ENCODE measurements at regions not wholly inside any gene's neighbourhood (a gene's known extent, or its start where the extent isn't known, plus 50 kb on each side); places are given as distances from the start of the nearest gene placed in this dataset.

- TF ChIP-seq ZBTB33 (IDR thresholded peaks at IDR 0.05): no peak
- TF ChIP-seq MLLT1 (IDR thresholded peaks at IDR 0.05): no peak
- TF ChIP-seq GATAD2B (conservative IDR thresholded peaks at IDR 0.05; ENCODE audit: low read depth): no peak
- TF ChIP-seq ZNF217 (IDR thresholded peaks at IDR 0.05): no peak
- TF ChIP-seq CBX5 (IDR thresholded peaks at IDR 0.05; ENCODE audit: low read depth): no peak
- no peak for TF ChIP-seq SMARCA5 (IDR thresholded peaks at IDR 0.05)
Measured at GRCh38 chr21:39094847-39095579, 88.2 kb downstream of the PSMG1 start (continued).

- BruUV-seq (replicated peaks): no TSS peak
Measured at GRCh38 chr21:39094087-39094780, 89.0 kb downstream of the PSMG1 start.

More at GRCh38 chr21:39094087-39094780, 89.0 kb downstream of the PSMG1 start:
- Histone ChIP-seq H2AFZ (ENCODE audit: control insufficient read depth, low read depth, low read length) (no peak overlapping the region), H3K27ac (ENCODE audit: control insufficient read depth, insufficient read depth) (no peak overlapping the region), H3K9ac (ENCODE audit: control insufficient read depth, insufficient read depth, low read length) (no peak overlapping the region), H3K36me3 (ENCODE audit: control insufficient read depth in 2 of 2, insufficient read depth in 2 of 2, low read length in 1 of 2) (no peaks in the 10 kb centered on the region), H3K9me3 (replicated peaks; ENCODE audit: control insufficient read depth, insufficient read depth, low read length) (no peaks in the 10 kb centered on the region), H4K20me1 (ENCODE audit: control insufficient read depth, insufficient read depth) (no peaks in the 10 kb centered on the region; the same call in 1 of the 2 replicates), H3K79me2 (ENCODE audit: control insufficient read depth, insufficient read depth, low read length) (no peaks in the 10 kb centered on the region), H3K4me2 (ENCODE audit: control insufficient read depth, insufficient read depth) (no peak overlapping the region; the same call in 1 of the 2 replicates), H3K4me1 (ENCODE audit: control insufficient read depth, insufficient read depth, low read length) (no peaks in the 10 kb centered on the region), H3K4me3 (no peak overlapping the region), H3K27me3 (replicated peaks in 1 of 2; ENCODE audit: control insufficient read depth in 2 of 2, insufficient read depth in 2 of 2, low read length in 1 of 2) (no peaks in the 10 kb centered on the region)
- peak; percentile 52 for FAIRE-seq
- ChIA-PET POLR2A (no interaction called here), SMC1A (ENCODE audit: uncharacterized antibody, unreplicated experiment) (no interaction called here), CTCF (no interaction called here), RAD21 (ENCODE audit: unreplicated experiment) (no interaction called here)
- DNase-seq (ENCODE audit: low read depth, low spot score): no peak
- 9% methylated on average over 11 of the region's 11 CpGs for WGBS (ENCODE audit: insufficient coverage, insufficient replicate concordance, low lambda C conversion rate, missing lambda C conversion rate)
- intact Hi-C loops (cut with micrococcal nuclease; ENCODE audit: unreplicated experiment): no loop called here
- in situ Hi-C loops (cut with MboI): loop anchor here (10.0 kb wide), 1 partner anchor 59 kb away; no protein-coding TSS in a partner anchor
- TF ChIP-seq RUNX3 (IDR thresholded peaks at IDR 0.05; ENCODE audit: low read length) (no peak), ATF2 (IDR thresholded peaks at IDR 0.05; ENCODE audit: low read length) (no peak), IKZF1 (conservative IDR thresholded peaks at IDR 0.05) (peak; percentile 29; the same call in 1 of the 2 replicates), SPI1 (IDR thresholded peaks at IDR 0.05; ENCODE audit: borderline replicate concordance, insufficient read depth, low read depth, low read length) (peak; percentile 77), EZH2 (IDR thresholded peaks at IDR 0.05; ENCODE audit: borderline replicate concordance, control insufficient read depth, low read depth, low read length) (no peak), CBFB (IDR thresholded peaks at IDR 0.05; ENCODE audit: low read depth) (no peak), KAT2A (conservative IDR thresholded peaks at IDR 0.05; ENCODE audit: control insufficient read depth, low read depth, low read length) (no peak), YY1 (IDR thresholded peaks at IDR 0.05; ENCODE audit: low read depth, low read length) (no peak)
- no peak for ATAC-seq

Data from GM12878 (cell line).